GM15510 (cell line): ENCODE measurements at regions not wholly inside any gene's neighbourhood (a gene's known extent, or its start where the extent isn't known, plus 50 kb on each side); places are given as distances from the start of the nearest gene placed in this dataset.

Source experiments
- POLR2A ChIP-seq: IDR thresholded peaks from 3 replicates; pipeline ENCODE4 v1.6.1; 2011; ENCODE audit warnings: borderline replicate concordance; ENCODE audit not compliant: insufficient read length; ENCODE audit errors: extremely low read depth

- TF ChIP-seq POLR2A: no peak
These were observed 546.9 kb upstream of the CCDC54 start for GRCh38 chr3:106830334-106830733.

GRCh38 chr3:106836906-106837305, 540.3 kb upstream of the CCDC54 start:
- no peak for TF ChIP-seq POLR2A

- no peak for TF ChIP-seq POLR2A
These were observed 539.6 kb upstream of the CCDC54 start for GRCh38 chr3:106837616-106838015.

- TF ChIP-seq POLR2A: no peak
These were observed 537.5 kb upstream of the CCDC54 start for GRCh38 chr3:106839576-106840280.

- no peak for TF ChIP-seq POLR2A
These were observed 536.9 kb upstream of the CCDC54 start for GRCh38 chr3:106840319-106840718.

GRCh38 chr3:106842151-106842550, 535.1 kb upstream of the CCDC54 start:
- TF ChIP-seq POLR2A: no peak

- TF ChIP-seq POLR2A: no peak
These were observed 532.6 kb upstream of the CCDC54 start for GRCh38 chr3:106844638-106845037.

- no peak for TF ChIP-seq POLR2A
These were observed 529.1 kb upstream of the CCDC54 start for GRCh38 chr3:106848099-106848498.

GRCh38 chr3:106850437-106850836, 526.8 kb upstream of the CCDC54 start:
- no peak for TF ChIP-seq POLR2A

GRCh38 chr3:106860182-106860581, 517.1 kb upstream of the CCDC54 start:
- no peak for TF ChIP-seq POLR2A

GRCh38 chr3:106862067-106862466, 515.2 kb upstream of the CCDC54 start:
- no peak for TF ChIP-seq POLR2A

- TF ChIP-seq POLR2A: no peak
These were observed 499.6 kb upstream of the CCDC54 start for GRCh38 chr3:106877627-106878026.

GRCh38 chr3:106880206-106880605, 497.0 kb upstream of the CCDC54 start:
- no peak for TF ChIP-seq POLR2A

GRCh38 chr3:106881186-106881585, 496.1 kb upstream of the CCDC54 start:
- TF ChIP-seq POLR2A: no peak

- TF ChIP-seq POLR2A: no peak
These were observed 494.9 kb upstream of the CCDC54 start for GRCh38 chr3:106882297-106882696.

- no peak for TF ChIP-seq POLR2A
These were observed 471.2 kb upstream of the CCDC54 start for GRCh38 chr3:106906074-106906473.

- TF ChIP-seq POLR2A: no peak
These were observed 468.9 kb upstream of the CCDC54 start for GRCh38 chr3:106908181-106908938.

- no peak for TF ChIP-seq POLR2A
These were observed 464.0 kb upstream of the CCDC54 start for GRCh38 chr3:106913111-106913698.
